Activated B cell treated with CpG ODN at 0.5 μM for 24 hours (primary cell): ENCODE measurements at regions not wholly inside any gene's neighbourhood (a gene's known extent, or its start where the extent isn't known, plus 50 kb on each side); places are given as distances from the start of the nearest gene placed in this dataset.

ENCODE experiments used
- ATAC-seq: fragments of 200-7000 bp; cut with Tn5 transposase; one replicate; pipeline ENCODE4 v1.10.0; 2021; ENCODE audit warnings: low read depth, mild to moderate bottlenecking, moderate library complexity
- CTCF ChIA-PET: fragments of 350-600 bp; sonication (Branson Sonifier 250); formaldehyde crosslinking; loops from one replicate; lab custom pipeline; 2021; ENCODE audit warnings: antibody characterized with exemption; lab: Charles Lee
- POLR2A ChIA-PET: fragments of 350-600 bp; sonication (Branson Sonifier 250); formaldehyde crosslinking; loops from one replicate; lab custom pipeline; 2021; ENCODE audit warnings: antibody characterized with exemption; lab: Charles Lee
- DNase-seq: peaks from one replicate; pipeline ENCODE4 v3.0.0; 2022
- H3K27ac Mint-ChIP-seq: one replicate; pipeline ENCODE4 v1.8.0; 2020; ENCODE audit warnings: mixed read lengths
- H3K27me3 Mint-ChIP-seq: one replicate; pipeline ENCODE4 v1.8.0; 2021; ENCODE audit warnings: mixed read lengths
- H3K36me3 Mint-ChIP-seq: one replicate; pipeline ENCODE4 v1.8.0; 2021; ENCODE audit warnings: low read depth, mixed read lengths
- H3K4me1 Mint-ChIP-seq: one replicate; pipeline ENCODE4 v1.8.0; 2021; ENCODE audit warnings: mixed read lengths
- H3K4me3 Mint-ChIP-seq: one replicate; pipeline ENCODE4 v1.8.0; 2020; ENCODE audit warnings: mild to moderate bottlenecking, mixed read lengths
- H3K9me3 Mint-ChIP-seq: one replicate; pipeline ENCODE4 v1.8.0; 2020; ENCODE audit warnings: mixed read lengths
- CTCF ChIP-seq: fragments of 200-600 bp; IDR thresholded peaks from one replicate; pipeline ENCODE4 v1.8.0; 2022; ENCODE audit warnings: antibody characterized with exemption, mild to moderate bottlenecking
- intact Hi-C: fragments of 100-400 bp; cut with micrococcal nuclease; formaldehyde crosslinking; loops from one replicate; pipeline ENCODE4 v1.15.1; 2024

DNA sequence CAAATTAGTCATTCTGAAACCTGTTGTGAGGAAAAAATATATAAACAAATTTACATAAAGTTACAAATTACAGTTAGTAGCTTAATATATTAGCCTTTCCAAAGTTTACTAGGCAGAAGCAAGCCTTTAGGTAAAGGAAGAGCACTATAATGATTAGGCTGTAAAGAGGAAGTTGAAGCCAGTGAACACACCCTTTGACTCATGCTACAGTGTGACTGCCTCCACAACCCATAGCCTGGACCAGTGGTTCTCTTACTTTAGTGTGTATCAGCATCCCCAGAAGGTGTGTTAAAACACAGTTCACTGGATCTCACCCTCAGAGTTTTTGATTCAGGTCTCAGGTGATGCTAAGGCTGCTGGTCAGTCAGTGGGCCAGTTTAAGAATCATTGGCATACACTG is 91.4 kb upstream of the DEFB112 start:
- DNase-seq (no peak), ATAC-seq (no peak)
- H3K4me1 Mint-ChIP-seq: no peaks in the 10 kb centered on the region
- H3K4me3 Mint-ChIP-seq: no peak overlapping the region
- no peaks in the 10 kb centered on the region for H3K27me3 Mint-ChIP-seq
- TF ChIP-seq CTCF: no peak
- CTCF ChIA-PET: no interaction called here
- no peaks in the 10 kb centered on the region for H3K9me3 Mint-ChIP-seq
- no peaks in the 10 kb centered on the region for H3K36me3 Mint-ChIP-seq
- no peak overlapping the region for H3K27ac Mint-ChIP-seq
- intact Hi-C loops: no loop called here
- POLR2A ChIA-PET: no interaction called here

DNA sequence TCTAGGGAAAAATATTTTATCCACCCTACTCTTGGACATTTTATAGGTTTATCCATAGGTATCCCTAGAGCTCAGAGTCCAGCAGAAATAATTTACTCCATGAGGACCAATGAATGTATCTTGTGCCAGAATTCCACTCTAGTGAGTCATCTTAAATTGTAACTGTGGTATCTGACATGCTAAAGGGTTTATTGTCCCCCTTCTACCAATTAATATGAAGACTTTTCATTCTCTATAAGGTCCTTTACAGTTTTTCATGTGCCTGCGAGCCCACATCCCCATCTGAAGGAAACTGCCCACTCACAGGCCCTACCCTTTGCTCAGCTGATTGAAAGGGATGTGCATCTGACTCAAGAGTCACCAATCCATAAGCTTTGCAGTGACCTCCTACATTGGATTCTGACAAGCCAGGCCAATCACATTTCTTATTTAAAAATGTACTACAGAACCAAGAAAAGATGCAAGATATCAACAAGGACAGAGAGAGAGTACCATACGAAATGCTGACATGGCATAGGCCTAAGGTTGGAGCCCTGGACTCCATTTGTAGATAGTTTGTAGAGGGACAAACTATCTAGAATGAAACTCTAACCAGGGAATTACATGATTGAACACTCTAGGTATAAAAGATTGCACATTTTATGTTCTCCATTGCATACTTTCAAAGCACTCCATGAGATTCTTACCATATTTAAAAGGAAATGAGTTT is 93.4 kb upstream of the DEFB112 start:
- Mint-ChIP-seq H3K4me3 (no peak overlapping the region), H3K36me3 (no peaks in the 10 kb centered on the region), H3K9me3 (no peaks in the 10 kb centered on the region), H3K4me1 (no peaks in the 10 kb centered on the region), H3K27me3 (no peaks in the 10 kb centered on the region), H3K27ac (no peak overlapping the region)
- CTCF ChIA-PET: no interaction called here
- ATAC-seq: no peak
- POLR2A ChIA-PET: no interaction called here
- TF ChIP-seq CTCF: no peak
- no peak for DNase-seq
- intact Hi-C loops: no loop called here

DNA sequence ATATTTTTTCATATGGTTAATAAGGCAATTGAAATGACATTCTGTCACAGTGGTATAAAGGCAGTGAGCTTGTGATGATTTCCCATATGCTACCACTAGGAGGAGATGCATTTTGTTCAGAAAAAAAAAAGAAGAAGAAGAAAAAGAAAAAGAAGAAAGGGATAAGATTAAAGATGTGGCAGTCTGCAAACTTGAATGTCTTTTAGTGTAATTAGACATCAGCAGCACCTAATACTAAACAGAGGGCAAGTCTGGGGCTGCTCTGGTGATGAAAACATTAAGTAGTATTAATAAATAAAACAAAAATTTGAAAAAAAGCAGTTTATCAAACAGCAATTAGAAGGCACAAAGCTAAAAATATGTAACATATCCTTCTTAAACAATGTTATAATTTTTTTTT is 95.4 kb upstream of the DEFB112 start:
- Mint-ChIP-seq H3K4me1 (no peaks in the 10 kb centered on the region), H3K9me3 (no peaks in the 10 kb centered on the region), H3K27me3 (no peaks in the 10 kb centered on the region), H3K27ac (no peak overlapping the region), H3K36me3 (no peaks in the 10 kb centered on the region), H3K4me3 (no peak overlapping the region)
- POLR2A ChIA-PET: no interaction called here
- CTCF ChIA-PET: no interaction called here
- intact Hi-C loops: no loop called here
- DNase-seq (no peak), ATAC-seq (no peak)
- no peak for TF ChIP-seq CTCF

- Mint-ChIP-seq H3K4me3 (no peak overlapping the region), H3K4me1 (no peaks in the 10 kb centered on the region), H3K36me3 (no peaks in the 10 kb centered on the region), H3K27me3 (no peaks in the 10 kb centered on the region), H3K27ac (no peak overlapping the region), H3K9me3 (no peaks in the 10 kb centered on the region)
- ChIA-PET CTCF (no interaction called here), POLR2A (no interaction called here)
- intact Hi-C loops: no loop called here
- ATAC-seq (no peak), DNase-seq (no peak)
- TF ChIP-seq CTCF: no peak
Measured at GRCh38 chr6:50147371-50147770, 97.6 kb upstream of the DEFB112 start.

- POLR2A ChIA-PET: no interaction called here
- CTCF ChIA-PET: no interaction called here
- no peak for ATAC-seq
- Mint-ChIP-seq H3K36me3 (no peaks in the 10 kb centered on the region), H3K9me3 (peaks cover 18% of the 10 kb centered on the region), H3K4me1 (no peaks in the 10 kb centered on the region), H3K27me3 (no peaks in the 10 kb centered on the region), H3K4me3 (no peak overlapping the region), H3K27ac (no peak overlapping the region)
- DNase-seq: no peak
- no peak for TF ChIP-seq CTCF
- intact Hi-C loops: no loop called here
Measured at GRCh38 chr6:50180646-50181045, 130.9 kb upstream of the DEFB112 start.
